H9 (cell line): ENCODE measurements at regions not wholly inside any gene's neighbourhood (a gene's known extent, or its start where the extent isn't known, plus 50 kb on each side); places are given as distances from the start of the nearest gene placed in this dataset.

Source experiments
- DNase-seq: peaks from one replicate; pipeline ENCODE4 v3.0.0-alpha.2; 2017
- H2AFZ ChIP-seq: one replicate; pipeline ENCODE4 v1.6.1; 2013; ENCODE audit warnings: mild to moderate bottlenecking, low read length, control low read depth, moderate library complexity
- H2AK5ac ChIP-seq: 2 replicates; pipeline ENCODE4 v1.6.1; 2013; ENCODE audit warnings: low read length, control low read depth, mixed read lengths; ENCODE audit not compliant: insufficient read length
- H2BK120ac ChIP-seq: one replicate; pipeline ENCODE4 v1.6.1; 2013; ENCODE audit warnings: low read depth, mild to moderate bottlenecking, low read length, control low read depth, inconsistent platforms; ENCODE audit not compliant: poor library complexity, severe bottlenecking
- H2BK12ac ChIP-seq: 2 replicates; pipeline ENCODE4 v1.6.1; 2013; ENCODE audit warnings: low read length, control low read depth, mixed read lengths, low read depth; ENCODE audit not compliant: insufficient read length
- H2BK15ac ChIP-seq: 2 replicates; pipeline ENCODE4 v1.6.1; 2013; ENCODE audit warnings: low read depth, low read length, control low read depth
- H2BK20ac ChIP-seq: one replicate; pipeline ENCODE4 v1.6.1; 2013; ENCODE audit warnings: low read depth, mild to moderate bottlenecking, low read length, control low read depth, inconsistent platforms; ENCODE audit not compliant: poor library complexity, severe bottlenecking
- H2BK5ac ChIP-seq: 2 replicates; pipeline ENCODE4 v1.6.1; 2013; ENCODE audit warnings: low read length, control low read depth, mixed read lengths; ENCODE audit not compliant: insufficient read length
- H3K14ac ChIP-seq: 2 replicates; pipeline ENCODE4 v1.6.1; 2013; ENCODE audit warnings: low read length, control low read depth; ENCODE audit not compliant: insufficient read depth
- H3K18ac ChIP-seq: 2 replicates; pipeline ENCODE4 v1.6.1; 2013; ENCODE audit warnings: low read depth, mild to moderate bottlenecking, mixed read lengths, low read length, control low read depth; ENCODE audit not compliant: insufficient read length
- H3K23ac ChIP-seq: 2 replicates; pipeline ENCODE4 v1.6.1; 2013; ENCODE audit warnings: low read length, control low read depth, mixed read lengths, low read depth; ENCODE audit not compliant: insufficient read length
- H3K23me2 ChIP-seq: 2 replicates; pipeline ENCODE4 v1.6.1; 2013; ENCODE audit warnings: low read depth, mild to moderate bottlenecking, mixed read lengths, low read length, control low read depth; ENCODE audit not compliant: insufficient read length, poor library complexity, severe bottlenecking
- H3K27ac ChIP-seq: 2 replicates; pipeline ENCODE4 v1.5.1; 2013; ENCODE audit warnings: low read length, control low read depth, mixed read lengths, low read depth; ENCODE audit not compliant: insufficient read length
- H3K27me3 ChIP-seq: 2 replicates; pipeline ENCODE4 v1.6.1; 2013; ENCODE audit warnings: low read length, control low read depth, inconsistent platforms; ENCODE audit not compliant: insufficient read depth
- H3K4ac ChIP-seq: 2 replicates; pipeline ENCODE4 v1.6.1; 2013; ENCODE audit warnings: low read depth, mild to moderate bottlenecking, control low read depth, inconsistent platforms, low read length, moderate library complexity
- H3K4me1 ChIP-seq: 2 replicates; pipeline ENCODE4 v1.6.1; 2013; ENCODE audit warnings: low read length, control low read depth, inconsistent platforms; ENCODE audit not compliant: insufficient read depth
- H3K4me2 ChIP-seq: 2 replicates; pipeline ENCODE4 v1.6.1; 2013; ENCODE audit warnings: low read length, control low read depth, mixed read lengths; ENCODE audit not compliant: insufficient read length, insufficient read depth
- H3K56ac ChIP-seq: 2 replicates; pipeline ENCODE4 v1.6.1; 2013; ENCODE audit warnings: low read depth, mild to moderate bottlenecking, mixed read lengths, low read length, control low read depth; ENCODE audit not compliant: insufficient read length
- H3K79me1 ChIP-seq: 2 replicates; pipeline ENCODE4 v1.6.1; 2013; ENCODE audit warnings: low read depth, mild to moderate bottlenecking, moderate library complexity, low read length, control low read depth, inconsistent platforms; ENCODE audit not compliant: insufficient read depth, poor library complexity, severe bottlenecking
- H3K79me2 ChIP-seq: 2 replicates; pipeline ENCODE4 v1.6.1; 2013; ENCODE audit warnings: low read length, control low read depth, inconsistent platforms; ENCODE audit not compliant: insufficient read depth
- H3K9ac ChIP-seq: 2 replicates; pipeline ENCODE4 v1.6.1; 2013; ENCODE audit warnings: low read length, control low read depth, mixed read lengths; ENCODE audit not compliant: insufficient read length; ENCODE audit errors: extremely low read depth
- H3K9me3 ChIP-seq: one replicate; pipeline ENCODE4 v1.6.1; 2013; ENCODE audit warnings: low read depth, low read length, inconsistent platforms; ENCODE audit not compliant: control insufficient read depth
- H3T11ph ChIP-seq: one replicate; pipeline ENCODE4 v1.6.1; 2013; ENCODE audit warnings: mild to moderate bottlenecking, low read length, control low read depth, inconsistent platforms
- H4K20me1 ChIP-seq: one replicate; pipeline ENCODE4 v1.6.1; 2013; ENCODE audit not compliant: control insufficient read depth, insufficient read length, insufficient read depth
- H4K5ac ChIP-seq: 2 replicates; pipeline ENCODE4 v1.6.1; 2013; ENCODE audit warnings: low read depth, mild to moderate bottlenecking, mixed read lengths, low read length, control low read depth; ENCODE audit not compliant: insufficient read length
- H4K8ac ChIP-seq: replicated peaks from 2 replicates; pipeline ENCODE4 v1.6.1; 2013; ENCODE audit warnings: low read length, control low read depth, mixed read lengths, low read depth; ENCODE audit not compliant: insufficient read length
- H4K91ac ChIP-seq: 2 replicates; pipeline ENCODE4 v1.6.1; 2013; ENCODE audit warnings: low read depth, mild to moderate bottlenecking, moderate library complexity, mixed read lengths, low read length, control low read depth; ENCODE audit not compliant: insufficient read length
- H3K27ac Mint-ChIP-seq, 3 experiments: 2 replicates in 2 of 3; 3 replicates in 1 of 3; pipeline ENCODE4 v1.8.0; 2020 to 2021; ENCODE audit warnings: mixed read lengths in 3 of 3, mild to moderate bottlenecking in 1 of 3, moderate library complexity in 1 of 3
- H3K27me3 Mint-ChIP-seq: 2 replicates; pipeline ENCODE4 v1.8.0; 2021; ENCODE audit warnings: low read depth, mild to moderate bottlenecking, moderate library complexity, mixed read lengths
- H3K36me3 Mint-ChIP-seq, 3 experiments: 2 replicates in 2 of 3; 3 replicates in 1 of 3; pipeline ENCODE4 v1.8.0; 2020 to 2021; ENCODE audit warnings: low read depth in 3 of 3, mixed read lengths in 3 of 3; ENCODE audit not compliant: insufficient read depth in 1 of 3
- H3K4me1 Mint-ChIP-seq, 2 experiments: 2 replicates each; pipeline ENCODE4 v1.8.0; 2020; ENCODE audit warnings: mixed read lengths in 2 of 2
- H3K4me3 Mint-ChIP-seq, 2 experiments: 2 replicates in 1 of 2; 3 replicates in 1 of 2; pipeline ENCODE4 v1.8.0; 2020 to 2021; ENCODE audit warnings: mild to moderate bottlenecking in 2 of 2, mixed read lengths in 2 of 2, moderate library complexity in 1 of 2
- H3K9me3 Mint-ChIP-seq, 2 experiments: 2 replicates in 1 of 2; 3 replicates in 1 of 2; pipeline ENCODE4 v1.8.0; 2020; ENCODE audit warnings: mild to moderate bottlenecking in 2 of 2, mixed read lengths in 2 of 2, moderate library complexity in 1 of 2
- WGBS: extraction: QIAGEN DNeasy Blood & Tissue Kit; methylation state at CpG from one replicate; pipeline ENCODE4 v1.1.7; 2013; ENCODE audit warnings: missing lambda C conversion rate, low lambda C conversion rate, mixed read lengths; ENCODE audit not compliant: insufficient read length; ENCODE audit errors: extremely low coverage; 5-methylcytosine and 5-hydroxymethylcytosine counted together
- TF ChIP-seq, protein P1 (sequence below): fragments of 200-600 bp; sonication (generic); conservative IDR thresholded peaks from 3 replicates; pipeline ENCODE4 v1.8.0; 2021; ENCODE audit warnings: antibody characterized with exemption, mild to moderate bottlenecking

DNA sequence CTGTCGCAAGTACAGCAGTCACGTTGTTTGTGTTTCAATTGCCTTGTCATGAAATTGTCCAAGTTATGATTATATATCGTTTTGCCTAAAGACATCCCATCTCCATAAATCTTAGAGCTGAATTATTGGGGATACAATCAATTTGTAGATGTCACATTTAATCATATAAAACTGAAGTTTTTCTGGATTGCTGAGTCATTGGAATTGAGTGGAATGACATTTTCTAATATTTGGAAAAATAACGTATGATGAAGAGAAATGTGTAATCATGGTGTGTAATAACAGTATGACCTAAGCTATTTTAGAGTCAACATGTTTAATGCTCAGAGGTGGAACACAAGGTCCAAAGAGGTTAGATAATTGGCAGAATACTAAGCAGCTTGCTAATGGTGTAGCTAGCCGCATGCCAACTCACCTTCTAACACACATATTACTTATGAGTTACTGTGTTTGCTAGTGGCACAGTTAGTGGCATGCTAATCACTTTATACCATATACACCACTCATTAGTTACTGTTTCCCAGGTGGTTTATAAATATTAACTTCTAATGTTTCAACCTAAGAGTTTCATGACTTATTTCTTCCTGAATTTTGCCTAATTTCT is 473.1 kb upstream of the GRAMD2B start:
- H2BK120ac ChIP-seq: no peak overlapping the region
- H3K4ac ChIP-seq: no peak overlapping the region
- H3K79me1 ChIP-seq: no peaks in the 10 kb centered on the region
- no peak overlapping the region for H3K56ac ChIP-seq
- H3K9me3 ChIP-seq: no peaks in the 10 kb centered on the region
- DNase-seq: no peak
- no peak overlapping the region for H4K8ac ChIP-seq
- no peaks in the 10 kb centered on the region for H3K79me2 ChIP-seq
- WGBS: 100% methylated on average over 1 of the region's 5 CpGs
- no peaks in the 10 kb centered on the region for H3K27me3 ChIP-seq
- no peaks in the 10 kb centered on the region for H4K20me1 ChIP-seq
- Mint-ChIP-seq H3K36me3 (no peaks in the 10 kb centered on the region), H3K27me3 (no peaks in the 10 kb centered on the region), H3K27ac (no peak overlapping the region), H3K9me3 (peaks cover 0 to 3% of the 10 kb centered on the region in 2 experiments; a peak in 3 of 5 replicates), H3K4me3 (no peak overlapping the region), H3K4me1 (no peaks in the 10 kb centered on the region)
- no peak overlapping the region for H2BK15ac ChIP-seq
- H4K91ac ChIP-seq: no peak overlapping the region
- H3K4me2 ChIP-seq: no peak overlapping the region
- TF ChIP-seq, protein P1, sequence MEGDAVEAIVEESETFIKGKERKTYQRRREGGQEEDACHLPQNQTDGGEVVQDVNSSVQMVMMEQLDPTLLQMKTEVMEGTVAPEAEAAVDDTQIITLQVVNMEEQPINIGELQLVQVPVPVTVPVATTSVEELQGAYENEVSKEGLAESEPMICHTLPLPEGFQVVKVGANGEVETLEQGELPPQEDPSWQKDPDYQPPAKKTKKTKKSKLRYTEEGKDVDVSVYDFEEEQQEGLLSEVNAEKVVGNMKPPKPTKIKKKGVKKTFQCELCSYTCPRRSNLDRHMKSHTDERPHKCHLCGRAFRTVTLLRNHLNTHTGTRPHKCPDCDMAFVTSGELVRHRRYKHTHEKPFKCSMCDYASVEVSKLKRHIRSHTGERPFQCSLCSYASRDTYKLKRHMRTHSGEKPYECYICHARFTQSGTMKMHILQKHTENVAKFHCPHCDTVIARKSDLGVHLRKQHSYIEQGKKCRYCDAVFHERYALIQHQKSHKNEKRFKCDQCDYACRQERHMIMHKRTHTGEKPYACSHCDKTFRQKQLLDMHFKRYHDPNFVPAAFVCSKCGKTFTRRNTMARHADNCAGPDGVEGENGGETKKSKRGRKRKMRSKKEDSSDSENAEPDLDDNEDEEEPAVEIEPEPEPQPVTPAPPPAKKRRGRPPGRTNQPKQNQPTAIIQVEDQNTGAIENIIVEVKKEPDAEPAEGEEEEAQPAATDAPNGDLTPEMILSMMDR: no peak
- H3T11ph ChIP-seq: no peak overlapping the region
- H4K5ac ChIP-seq: no peak overlapping the region
- no peak overlapping the region for H3K18ac ChIP-seq
- H3K14ac ChIP-seq: no peak overlapping the region
- H2AFZ ChIP-seq: no peak overlapping the region
- H3K23ac ChIP-seq: no peak overlapping the region
- no peak overlapping the region for H2AK5ac ChIP-seq
- H2BK12ac ChIP-seq: no peak overlapping the region
- no peak overlapping the region for H2BK20ac ChIP-seq
- H3K23me2 ChIP-seq: no peaks in the 10 kb centered on the region
- no peaks in the 10 kb centered on the region for H3K4me1 ChIP-seq
- no peak overlapping the region for H3K27ac ChIP-seq
- H3K9ac ChIP-seq: no peak overlapping the region
- H2BK5ac ChIP-seq: no peak overlapping the region
